ENCODE measurements at regions not wholly inside any gene's neighbourhood (a gene's known extent, or its start where the extent isn't known, plus 50 kb on each side); places are given as distances from the start of the nearest gene placed in this dataset.
A peak's percentile ranks its signal among the peaks of the same experiment; 100 is the strongest.

DNA sequence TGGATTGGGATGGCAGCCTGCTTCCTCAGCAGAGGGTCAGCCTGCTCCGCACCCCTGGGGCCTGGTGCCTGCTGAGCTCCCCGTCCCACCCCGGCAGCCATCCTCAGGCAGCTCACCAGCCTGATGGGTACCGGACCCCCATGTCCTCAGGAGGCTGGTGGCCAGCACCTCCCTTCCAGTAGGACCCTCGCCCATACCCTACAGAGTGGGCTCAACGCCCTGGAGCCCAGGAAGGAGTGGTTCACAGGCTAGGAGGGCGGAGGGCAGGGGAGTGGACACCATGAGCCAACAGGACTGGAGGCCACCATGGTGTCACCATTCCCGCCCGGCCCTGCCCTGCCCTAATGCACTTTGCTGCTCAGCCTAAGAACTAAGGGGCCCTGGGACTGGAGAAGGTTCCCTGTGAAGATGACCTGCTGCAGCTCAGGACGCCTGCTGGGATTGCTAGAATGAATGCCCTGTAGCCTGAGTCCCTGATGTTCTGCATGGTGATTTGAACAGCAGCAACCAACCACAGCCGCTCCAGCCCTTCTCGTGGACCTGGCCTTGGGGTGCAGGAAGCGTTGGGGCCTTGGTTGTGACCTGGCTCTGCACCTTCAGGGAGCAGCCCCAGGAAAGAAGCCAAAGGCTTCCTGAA lies 1080.8 kb downstream of the BRD1 start:
- DNase-seq, result no peak
- no peaks in the 10 kb centered on the region for H3K27me3 ChIP-seq (ENCODE audit: control insufficient read depth, insufficient read depth, low read length)
- no peaks in the 10 kb centered on the region for H3K36me3 ChIP-seq (replicated peaks; ENCODE audit: control insufficient read depth, insufficient read depth, low read length)
- no peak overlapping the region for H3K4me3 ChIP-seq (ENCODE audit: insufficient read depth, low read depth, low read length)

- DNase-seq, result no peak
- H3K27me3 ChIP-seq (ENCODE audit: control insufficient read depth, insufficient read depth, low read length), result no peaks in the 10 kb centered on the region
Observed at GRCh38 chr22:48745842-48746788, 1081.6 kb downstream of the BRD1 start.

GRCh38 chr22:48744967-48745841 lies 1082.5 kb downstream of the BRD1 start:
- peak; percentile 6 for DNase-seq
- H3K4me3 ChIP-seq (ENCODE audit: insufficient read depth, low read depth, low read length), result no peak overlapping the region
- no peaks in the 10 kb centered on the region for H3K36me3 ChIP-seq (replicated peaks; ENCODE audit: control insufficient read depth, insufficient read depth, low read length)
- H3K27me3 ChIP-seq (ENCODE audit: control insufficient read depth, insufficient read depth, low read length), result no peaks in the 10 kb centered on the region

More at GRCh38 chr22:48745842-48746788, 1081.6 kb downstream of the BRD1 start:
- H3K4me3 ChIP-seq (ENCODE audit: insufficient read depth, low read depth, low read length), result no peak overlapping the region
- no peaks in the 10 kb centered on the region for H3K36me3 ChIP-seq (replicated peaks; ENCODE audit: control insufficient read depth, insufficient read depth, low read length)

- H3K4me3 ChIP-seq (ENCODE audit: insufficient read depth, low read depth, low read length), result no peak overlapping the region
- H3K36me3 ChIP-seq (replicated peaks; ENCODE audit: control insufficient read depth, insufficient read depth, low read length), result no peaks in the 10 kb centered on the region
- DNase-seq, result peak; percentile 22
- H3K27me3 ChIP-seq (ENCODE audit: control insufficient read depth, insufficient read depth, low read length), result no peaks in the 10 kb centered on the region
Observed at GRCh38 chr22:48744283-48744641, 1083.4 kb downstream of the BRD1 start.

- peak; percentile 32 for DNase-seq
- Histone ChIP-seq H3K36me3 (replicated peaks; ENCODE audit: control insufficient read depth, insufficient read depth, low read length) (no peaks in the 10 kb centered on the region), H3K27me3 (ENCODE audit: control insufficient read depth, insufficient read depth, low read length) (no peaks in the 10 kb centered on the region), H3K4me3 (ENCODE audit: insufficient read depth, low read depth, low read length) (no peak overlapping the region)
Observed at GRCh38 chr22:48743601-48744282, 1083.9 kb downstream of the BRD1 start.

GRCh38 chr22:48742556-48743343 lies 1084.9 kb downstream of the BRD1 start:
- H3K27me3 ChIP-seq (ENCODE audit: control insufficient read depth, insufficient read depth, low read length), result no peaks in the 10 kb centered on the region
- no peak overlapping the region for H3K4me3 ChIP-seq (ENCODE audit: insufficient read depth, low read depth, low read length)
- peak; percentile 36 for DNase-seq
- no peaks in the 10 kb centered on the region for H3K36me3 ChIP-seq (replicated peaks; ENCODE audit: control insufficient read depth, insufficient read depth, low read length)

DNA sequence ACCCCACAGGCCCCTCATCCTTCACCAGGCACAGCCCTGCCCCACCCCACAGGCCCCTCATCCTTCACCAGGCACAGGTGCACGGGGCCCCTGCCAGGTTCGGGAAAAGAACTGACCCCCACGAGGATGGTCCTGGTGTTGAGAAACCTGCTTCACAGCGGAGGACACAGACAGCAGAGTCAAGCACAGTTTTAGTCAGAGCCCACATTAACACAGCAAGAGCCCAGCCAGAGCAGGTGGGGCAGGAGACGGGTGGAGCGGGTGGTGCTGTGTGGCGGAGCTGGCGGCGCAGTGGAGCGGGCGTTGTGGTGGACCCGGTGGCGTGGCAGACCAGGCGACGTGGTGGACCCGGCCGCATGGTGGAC lies 1085.5 kb downstream of the BRD1 start:
- no peak overlapping the region for H3K4me3 ChIP-seq (ENCODE audit: insufficient read depth, low read depth, low read length)
- H3K36me3 ChIP-seq (replicated peaks; ENCODE audit: control insufficient read depth, insufficient read depth, low read length), result no peaks in the 10 kb centered on the region
- H3K27me3 ChIP-seq (ENCODE audit: control insufficient read depth, insufficient read depth, low read length), result no peaks in the 10 kb centered on the region
- DNase-seq, result peak; percentile 21

DNA sequence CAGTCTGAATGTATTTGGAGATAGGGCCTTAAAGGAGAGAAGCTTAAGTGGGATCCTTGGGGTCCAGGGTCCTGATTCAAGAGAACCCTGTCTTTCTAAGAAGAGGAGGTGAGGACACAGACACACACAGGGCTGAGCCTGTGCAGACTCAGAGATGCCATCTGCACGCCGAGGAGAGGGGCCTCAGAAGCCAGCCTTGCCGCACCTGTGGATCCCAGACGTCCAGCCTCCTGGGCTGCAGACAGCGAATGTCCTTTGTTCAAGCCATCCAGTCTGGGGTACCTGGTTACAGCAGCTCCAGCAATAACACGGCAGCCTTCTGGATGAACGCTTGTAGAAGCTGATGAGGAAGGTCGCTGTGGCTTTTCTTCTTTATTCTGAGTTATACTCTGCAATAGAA lies 1086.1 kb downstream of the BRD1 start:
- Histone ChIP-seq H3K36me3 (replicated peaks; ENCODE audit: control insufficient read depth, insufficient read depth, low read length) (no peaks in the 10 kb centered on the region), H3K4me3 (ENCODE audit: insufficient read depth, low read depth, low read length) (no peak overlapping the region), H3K27me3 (ENCODE audit: control insufficient read depth, insufficient read depth, low read length) (no peaks in the 10 kb centered on the region)
- peak; percentile 31 for DNase-seq

- no peak overlapping the region for H3K4me3 ChIP-seq (ENCODE audit: insufficient read depth, low read depth, low read length)
- H3K36me3 ChIP-seq (replicated peaks; ENCODE audit: control insufficient read depth, insufficient read depth, low read length), result no peaks in the 10 kb centered on the region
- H3K27me3 ChIP-seq (ENCODE audit: control insufficient read depth, insufficient read depth, low read length), result no peaks in the 10 kb centered on the region
- DNase-seq, result peak; percentile 35
Observed at GRCh38 chr22:48740731-48741405, 1086.8 kb downstream of the BRD1 start.

DNA sequence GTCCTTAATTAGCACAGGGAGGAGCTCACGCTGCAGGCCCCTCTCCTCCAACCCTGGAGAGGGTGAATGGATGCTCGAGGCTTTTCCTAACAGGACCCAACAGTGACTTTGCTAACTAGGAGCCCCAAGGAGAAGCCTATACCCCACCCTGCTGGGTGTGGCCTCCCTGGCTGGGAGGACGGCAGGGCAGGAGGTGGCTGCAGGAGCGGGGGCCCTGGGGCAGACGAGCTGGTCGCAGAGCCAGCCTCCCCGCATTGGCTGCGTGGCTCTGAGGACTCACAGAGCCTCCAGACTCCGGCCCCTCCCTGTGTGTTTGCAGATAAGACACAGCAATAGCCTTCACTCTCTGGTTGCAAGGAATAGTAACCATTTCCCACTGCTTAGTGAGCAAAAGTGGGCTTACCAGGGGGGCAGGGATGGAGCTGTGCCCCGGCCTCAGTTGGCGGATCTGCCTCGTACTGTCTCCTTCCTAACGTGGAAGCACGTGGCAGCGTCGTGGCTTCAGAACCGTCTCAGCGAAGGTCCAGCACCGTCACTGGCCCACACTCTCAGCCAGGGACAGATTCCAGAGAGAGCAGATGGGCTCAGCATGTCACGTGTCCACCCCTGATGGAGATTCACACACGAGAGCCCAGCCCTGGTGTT lies 1087.5 kb downstream of the BRD1 start:
- H3K36me3 ChIP-seq (replicated peaks; ENCODE audit: control insufficient read depth, insufficient read depth, low read length), result no peaks in the 10 kb centered on the region
- DNase-seq, result no peak
- no peak overlapping the region for H3K4me3 ChIP-seq (ENCODE audit: insufficient read depth, low read depth, low read length)
- H3K27me3 ChIP-seq (ENCODE audit: control insufficient read depth, insufficient read depth, low read length), result no peaks in the 10 kb centered on the region

GRCh38 chr22:48739348-48740085 lies 1088.2 kb downstream of the BRD1 start:
- peak; percentile 46 for DNase-seq
- Histone ChIP-seq H3K36me3 (replicated peaks; ENCODE audit: control insufficient read depth, insufficient read depth, low read length) (no peaks in the 10 kb centered on the region), H3K27me3 (ENCODE audit: control insufficient read depth, insufficient read depth, low read length) (no peaks in the 10 kb centered on the region), H3K4me3 (ENCODE audit: insufficient read depth, low read depth, low read length) (no peak overlapping the region)

- Histone ChIP-seq H3K36me3 (replicated peaks; ENCODE audit: control insufficient read depth, insufficient read depth, low read length) (no peaks in the 10 kb centered on the region), H3K4me3 (ENCODE audit: insufficient read depth, low read depth, low read length) (no peak overlapping the region), H3K27me3 (ENCODE audit: control insufficient read depth, insufficient read depth, low read length) (no peaks in the 10 kb centered on the region)
- peak; percentile 33 for DNase-seq
Observed at GRCh38 chr22:48738204-48738980, 1089.3 kb downstream of the BRD1 start.

Data from H7 (cell line).